HG03135 (cell line): ENCODE measurements at regions not wholly inside any gene's neighbourhood (a gene's known extent, or its start where the extent isn't known, plus 50 kb on each side); places are given as distances from the start of the nearest gene placed in this dataset.

Source experiments
- ATAC-seq: cut with Tn5 transposase; IDR thresholded peaks from one replicate; pipeline ENCODE4 v1.9.1; 2021; ENCODE audit warnings: mild to moderate bottlenecking, moderate library complexity; ENCODE audit not compliant: unreplicated experiment

DNA sequence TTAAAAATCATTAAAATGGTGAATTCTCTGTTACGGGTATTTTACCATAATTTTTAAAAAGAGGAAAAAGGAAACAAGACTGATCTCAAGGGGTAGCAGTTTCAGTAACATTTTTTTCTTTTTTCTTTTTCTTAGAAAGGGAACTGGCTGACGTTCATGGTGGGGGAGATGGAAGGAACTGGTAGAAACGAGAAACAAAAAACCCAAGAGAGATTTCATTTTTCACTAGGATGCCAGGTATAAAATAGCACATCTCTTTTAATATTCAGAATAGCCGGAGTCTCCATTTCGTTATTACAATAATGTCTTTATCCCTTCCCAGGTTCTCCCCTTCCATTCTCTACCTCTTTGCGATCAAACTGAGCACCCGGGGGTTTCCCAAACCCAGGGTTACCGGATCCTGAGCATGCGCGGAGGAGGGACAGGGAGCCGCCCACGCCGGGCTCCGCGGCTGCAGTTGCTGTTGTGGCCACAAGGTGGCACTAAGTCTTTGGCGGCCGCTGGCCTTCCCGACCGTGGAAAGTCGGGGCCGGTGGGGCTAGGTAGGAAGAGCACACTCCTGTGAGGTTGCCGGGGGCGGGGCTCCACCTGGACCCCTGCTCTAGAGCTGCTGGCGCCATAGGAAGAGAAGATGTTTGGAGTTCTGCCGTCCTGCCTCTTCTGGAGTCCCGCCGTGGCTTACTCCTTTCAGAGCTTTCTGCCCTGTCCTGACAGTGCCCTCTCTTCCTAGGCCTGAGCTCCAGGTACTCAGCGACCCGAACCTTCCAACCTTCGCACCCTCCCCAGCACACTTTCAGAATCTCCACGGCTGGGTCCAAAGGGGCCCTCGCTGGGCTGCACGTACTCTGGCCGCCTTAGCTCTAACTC lies 146.8 kb downstream of the SH3BGRL2 start:
- ATAC-seq: peak; percentile 85

GRCh38 chr6:79776076-79776475 lies 144.9 kb downstream of the SH3BGRL2 start:
- ATAC-seq: no peak

- ATAC-seq: no peak
These were observed 144.1 kb downstream of the SH3BGRL2 start for GRCh38 chr6:79775222-79775621.

DNA sequence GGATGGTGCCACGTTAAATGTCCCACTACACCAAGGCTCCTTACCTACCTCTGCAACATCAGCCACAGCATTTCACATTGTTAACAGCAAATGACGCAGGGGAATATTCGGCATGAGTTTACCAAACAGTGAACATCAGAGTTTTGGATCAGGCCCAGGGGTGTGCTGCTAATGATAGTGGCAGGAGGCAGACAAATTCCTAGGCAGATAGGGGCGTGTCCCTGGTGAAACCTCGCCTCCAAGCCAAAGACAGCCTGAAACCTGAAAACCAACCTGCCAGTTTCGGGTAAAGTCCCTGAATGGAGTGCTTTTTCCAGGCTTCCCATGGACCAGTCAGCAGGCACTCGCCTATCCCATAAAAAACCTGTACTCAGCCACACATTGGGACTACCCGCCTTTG lies 133.6 kb downstream of the SH3BGRL2 start:
- no peak for ATAC-seq

GRCh38 chr6:79763301-79763700 lies 132.2 kb downstream of the SH3BGRL2 start:
- ATAC-seq: no peak

DNA sequence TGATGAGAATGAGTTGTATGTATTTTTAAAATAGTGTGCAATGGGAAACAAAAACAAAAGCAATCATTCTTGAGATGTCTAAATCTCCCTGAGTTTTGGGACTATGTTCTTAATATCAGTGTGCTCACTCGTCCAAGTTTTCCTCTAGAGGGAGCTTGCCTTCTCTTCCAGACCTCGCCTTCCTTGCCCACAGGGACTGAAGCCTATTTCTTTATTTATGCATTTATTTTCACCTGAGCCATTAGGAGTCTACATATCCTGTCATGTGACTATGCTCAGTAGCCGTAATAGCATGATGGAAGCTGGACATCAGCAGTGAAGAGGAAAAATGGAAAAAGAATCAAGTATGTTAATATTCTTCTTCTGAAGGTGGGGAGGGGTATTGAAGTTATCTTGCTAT lies 131.2 kb downstream of the SH3BGRL2 start:
- ATAC-seq: no peak

DNA sequence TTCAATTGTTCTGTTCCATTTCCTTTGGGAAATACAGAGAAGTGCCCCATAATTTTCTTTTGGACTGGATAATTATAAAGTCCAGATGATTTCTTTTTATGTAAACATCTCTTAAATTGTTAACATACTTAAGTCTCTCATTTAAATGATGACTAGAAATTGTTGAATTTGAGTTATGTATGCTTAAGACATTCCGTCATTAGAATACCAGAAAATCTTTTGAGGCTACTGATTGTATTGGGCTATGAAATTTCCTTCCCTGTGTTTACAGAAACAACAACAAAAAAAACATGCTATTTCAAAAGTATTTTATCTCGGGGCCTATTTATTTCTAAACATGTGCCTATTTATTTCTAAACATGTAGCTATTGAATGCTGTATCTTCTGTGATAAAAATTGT lies 125.4 kb downstream of the SH3BGRL2 start:
- ATAC-seq: no peak

DNA sequence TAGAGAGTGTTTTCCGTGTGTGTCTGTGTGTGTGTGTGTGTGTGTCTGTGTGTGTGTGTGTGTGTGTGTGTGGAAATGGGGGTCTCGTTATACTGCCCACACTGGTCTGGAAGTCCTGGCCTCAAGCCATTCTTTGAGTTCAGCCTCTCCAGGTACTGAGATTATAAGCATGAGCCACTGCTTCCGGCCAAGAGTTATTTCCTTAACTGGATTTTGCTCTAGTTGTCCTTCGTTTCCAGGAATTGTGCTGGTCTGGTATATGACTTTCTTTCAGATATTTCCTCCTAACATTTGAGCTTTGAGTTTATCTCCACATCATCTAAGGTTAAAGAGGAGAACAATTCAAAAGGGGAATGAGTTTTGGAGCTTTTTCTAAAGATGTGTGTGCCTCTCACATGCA lies 124.8 kb downstream of the SH3BGRL2 start:
- ATAC-seq: no peak
